Tibial nerve (tissue), 4 donors: ENCODE measurements at regions not wholly inside any gene's neighbourhood (a gene's known extent, or its start where the extent isn't known, plus 50 kb on each side); places are given as distances from the start of the nearest gene placed in this dataset.

Experiments used
- EP300 ChIP-seq, 2 donors: sonication (generic); formaldehyde crosslinking; IDR thresholded peaks; one replicate each; pipeline ENCODE4 v1.6.1; 2017; ENCODE audit warnings: antibody characterized with exemption in 2 of 2, mild to moderate bottlenecking in 1 of 2
- POLR2A ChIP-seq, 2 donors: fragments of 450-650 bp; IDR thresholded peaks; one replicate each; pipeline ENCODE4 v1.6.1; 2017; ENCODE audit warnings: antibody characterized with exemption in 2 of 2, mild to moderate bottlenecking in 2 of 2, moderate library complexity in 2 of 2
- TF ChIP-seq, protein P1 (sequence below), 5 experiments: fragments of 200-600 bp in 3 of 5; fragments of 450-650 bp in 2 of 5; sonication (generic) in 3 of 5; IDR thresholded peaks; one replicate each; pipeline ENCODE4 v1.5.1; 2016 to 2019; ENCODE audit warnings: antibody characterized with exemption in 5 of 5, mild to moderate bottlenecking in 3 of 5, moderate library complexity in 2 of 5

GRCh38 chr4:119930546-119930945, 136.1 kb downstream of the MAD2L1 start:
- TF ChIP-seq, protein P1, sequence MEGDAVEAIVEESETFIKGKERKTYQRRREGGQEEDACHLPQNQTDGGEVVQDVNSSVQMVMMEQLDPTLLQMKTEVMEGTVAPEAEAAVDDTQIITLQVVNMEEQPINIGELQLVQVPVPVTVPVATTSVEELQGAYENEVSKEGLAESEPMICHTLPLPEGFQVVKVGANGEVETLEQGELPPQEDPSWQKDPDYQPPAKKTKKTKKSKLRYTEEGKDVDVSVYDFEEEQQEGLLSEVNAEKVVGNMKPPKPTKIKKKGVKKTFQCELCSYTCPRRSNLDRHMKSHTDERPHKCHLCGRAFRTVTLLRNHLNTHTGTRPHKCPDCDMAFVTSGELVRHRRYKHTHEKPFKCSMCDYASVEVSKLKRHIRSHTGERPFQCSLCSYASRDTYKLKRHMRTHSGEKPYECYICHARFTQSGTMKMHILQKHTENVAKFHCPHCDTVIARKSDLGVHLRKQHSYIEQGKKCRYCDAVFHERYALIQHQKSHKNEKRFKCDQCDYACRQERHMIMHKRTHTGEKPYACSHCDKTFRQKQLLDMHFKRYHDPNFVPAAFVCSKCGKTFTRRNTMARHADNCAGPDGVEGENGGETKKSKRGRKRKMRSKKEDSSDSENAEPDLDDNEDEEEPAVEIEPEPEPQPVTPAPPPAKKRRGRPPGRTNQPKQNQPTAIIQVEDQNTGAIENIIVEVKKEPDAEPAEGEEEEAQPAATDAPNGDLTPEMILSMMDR (IDR thresholded peaks at IDR 0.05) = no peak
- no peak for TF ChIP-seq POLR2A (IDR thresholded peaks at IDR 0.05)
- TF ChIP-seq EP300 (IDR thresholded peaks at IDR 0.05) = no peak
